HL-60 (cell line): ENCODE measurements at regions not wholly inside any gene's neighbourhood (a gene's known extent, or its start where the extent isn't known, plus 50 kb on each side); places are given as distances from the start of the nearest gene placed in this dataset.

Source experiments
- DNase-seq, 2 experiments: peaks; one replicate each; pipeline ENCODE4 v3.0.0-alpha.2; 2010 to 2020; ENCODE audit warnings: low read depth in 1 of 2, low spot score in 1 of 2
- H3K27ac ChIP-seq: fragments of 250-450 bp; sonication (Bioruptor Pico); replicated peaks from 2 replicates; pipeline ENCODE4 v1.5.1; 2020; ENCODE audit warnings: mild to moderate bottlenecking, moderate library complexity
- H3K27me3 ChIP-seq: fragments of 250-450 bp; sonication (Bioruptor Pico); 2 replicates; pipeline ENCODE4 v1.5.1; 2021; ENCODE audit warnings: mild to moderate bottlenecking, moderate library complexity; ENCODE audit not compliant: insufficient read depth, poor library complexity, severe bottlenecking
- H3K4me3 ChIP-seq: replicated peaks from 2 replicates; pipeline ENCODE4 v1.5.1; 2011; ENCODE audit warnings: mild to moderate bottlenecking, control low read depth, low read length; ENCODE audit not compliant: insufficient read depth
- GABPA ChIP-seq: IDR thresholded peaks from 2 replicates; pipeline ENCODE4 v1.6.1; 2012; ENCODE audit warnings: low read depth
- POLR2AphosphoS5 ChIP-seq: IDR thresholded peaks from 2 replicates; pipeline ENCODE4 v1.6.1; 2012; ENCODE audit warnings: low read depth
- SPI1 ChIP-seq: IDR thresholded peaks from 2 replicates; pipeline ENCODE4 v1.6.1; 2012; ENCODE audit warnings: low read depth, mild to moderate bottlenecking, borderline replicate concordance
- TF ChIP-seq, protein P1 (sequence below): IDR thresholded peaks from one replicate; pipeline ENCODE4 v1.5.1; 2011; ENCODE audit warnings: low read length, control low read depth, inconsistent platforms; ENCODE audit not compliant: insufficient read depth
- TF ChIP-seq, protein P2 (sequence below): IDR thresholded peaks from 2 replicates; pipeline ENCODE4 v1.6.1; 2012; ENCODE audit warnings: low read depth; ENCODE audit not compliant: insufficient replicate concordance

DNA sequence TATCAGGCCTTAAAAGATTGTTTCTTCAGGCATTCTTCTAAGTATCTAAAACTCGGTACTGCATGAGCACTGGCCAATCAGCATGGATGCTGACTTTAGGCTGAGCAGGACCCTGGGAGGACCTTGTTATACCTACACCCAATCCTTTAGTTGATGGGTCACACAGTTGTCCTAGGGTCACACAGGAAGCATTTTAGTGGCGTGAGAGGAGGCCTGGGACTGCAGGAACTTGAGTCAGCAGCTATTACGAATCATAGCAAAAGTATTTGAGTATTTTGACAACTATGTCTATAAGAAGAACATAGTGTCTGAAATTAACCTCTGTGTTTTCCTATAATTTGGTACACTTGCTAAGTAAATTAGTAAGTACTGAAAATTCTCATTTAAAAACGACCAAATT lies 741.4 kb downstream of the HACE1 start:
- Histone ChIP-seq H3K4me3 (no peak overlapping the region), H3K27ac (no peak overlapping the region), H3K27me3 (no peaks in the 10 kb centered on the region)
- DNase-seq: no peak
- TF ChIP-seq, protein P1, sequence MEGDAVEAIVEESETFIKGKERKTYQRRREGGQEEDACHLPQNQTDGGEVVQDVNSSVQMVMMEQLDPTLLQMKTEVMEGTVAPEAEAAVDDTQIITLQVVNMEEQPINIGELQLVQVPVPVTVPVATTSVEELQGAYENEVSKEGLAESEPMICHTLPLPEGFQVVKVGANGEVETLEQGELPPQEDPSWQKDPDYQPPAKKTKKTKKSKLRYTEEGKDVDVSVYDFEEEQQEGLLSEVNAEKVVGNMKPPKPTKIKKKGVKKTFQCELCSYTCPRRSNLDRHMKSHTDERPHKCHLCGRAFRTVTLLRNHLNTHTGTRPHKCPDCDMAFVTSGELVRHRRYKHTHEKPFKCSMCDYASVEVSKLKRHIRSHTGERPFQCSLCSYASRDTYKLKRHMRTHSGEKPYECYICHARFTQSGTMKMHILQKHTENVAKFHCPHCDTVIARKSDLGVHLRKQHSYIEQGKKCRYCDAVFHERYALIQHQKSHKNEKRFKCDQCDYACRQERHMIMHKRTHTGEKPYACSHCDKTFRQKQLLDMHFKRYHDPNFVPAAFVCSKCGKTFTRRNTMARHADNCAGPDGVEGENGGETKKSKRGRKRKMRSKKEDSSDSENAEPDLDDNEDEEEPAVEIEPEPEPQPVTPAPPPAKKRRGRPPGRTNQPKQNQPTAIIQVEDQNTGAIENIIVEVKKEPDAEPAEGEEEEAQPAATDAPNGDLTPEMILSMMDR: no peak
- TF ChIP-seq, protein P2, sequence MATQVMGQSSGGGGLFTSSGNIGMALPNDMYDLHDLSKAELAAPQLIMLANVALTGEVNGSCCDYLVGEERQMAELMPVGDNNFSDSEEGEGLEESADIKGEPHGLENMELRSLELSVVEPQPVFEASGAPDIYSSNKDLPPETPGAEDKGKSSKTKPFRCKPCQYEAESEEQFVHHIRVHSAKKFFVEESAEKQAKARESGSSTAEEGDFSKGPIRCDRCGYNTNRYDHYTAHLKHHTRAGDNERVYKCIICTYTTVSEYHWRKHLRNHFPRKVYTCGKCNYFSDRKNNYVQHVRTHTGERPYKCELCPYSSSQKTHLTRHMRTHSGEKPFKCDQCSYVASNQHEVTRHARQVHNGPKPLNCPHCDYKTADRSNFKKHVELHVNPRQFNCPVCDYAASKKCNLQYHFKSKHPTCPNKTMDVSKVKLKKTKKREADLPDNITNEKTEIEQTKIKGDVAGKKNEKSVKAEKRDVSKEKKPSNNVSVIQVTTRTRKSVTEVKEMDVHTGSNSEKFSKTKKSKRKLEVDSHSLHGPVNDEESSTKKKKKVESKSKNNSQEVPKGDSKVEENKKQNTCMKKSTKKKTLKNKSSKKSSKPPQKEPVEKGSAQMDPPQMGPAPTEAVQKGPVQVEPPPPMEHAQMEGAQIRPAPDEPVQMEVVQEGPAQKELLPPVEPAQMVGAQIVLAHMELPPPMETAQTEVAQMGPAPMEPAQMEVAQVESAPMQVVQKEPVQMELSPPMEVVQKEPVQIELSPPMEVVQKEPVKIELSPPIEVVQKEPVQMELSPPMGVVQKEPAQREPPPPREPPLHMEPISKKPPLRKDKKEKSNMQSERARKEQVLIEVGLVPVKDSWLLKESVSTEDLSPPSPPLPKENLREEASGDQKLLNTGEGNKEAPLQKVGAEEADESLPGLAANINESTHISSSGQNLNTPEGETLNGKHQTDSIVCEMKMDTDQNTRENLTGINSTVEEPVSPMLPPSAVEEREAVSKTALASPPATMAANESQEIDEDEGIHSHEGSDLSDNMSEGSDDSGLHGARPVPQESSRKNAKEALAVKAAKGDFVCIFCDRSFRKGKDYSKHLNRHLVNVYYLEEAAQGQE: no peak
- TF ChIP-seq SPI1 (no peak), GABPA (no peak), POLR2AphosphoS5 (no peak)

DNA sequence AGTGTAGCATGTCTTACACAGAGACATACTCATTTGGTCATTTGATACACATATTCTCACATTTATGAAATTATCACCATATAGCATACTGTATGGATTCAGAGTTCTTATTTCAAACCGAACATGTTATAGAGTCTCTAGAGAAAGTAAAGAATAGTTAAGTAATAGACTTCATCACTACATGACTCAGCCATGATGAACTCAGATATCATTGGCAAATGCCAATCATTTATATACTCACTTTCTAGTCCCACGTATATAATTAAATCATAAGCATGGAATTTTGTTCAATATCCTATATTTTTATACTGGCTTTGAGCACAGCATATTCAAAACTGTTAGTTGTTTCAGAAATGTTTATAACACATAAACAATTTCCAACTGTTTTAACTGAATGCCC lies 749.9 kb downstream of the HACE1 start:
- DNase-seq: no peak
- Histone ChIP-seq H3K27me3 (no peaks in the 10 kb centered on the region), H3K4me3 (no peak overlapping the region), H3K27ac (no peak overlapping the region)
- no peak for TF ChIP-seq SPI1
- TF ChIP-seq, protein P2: no peak
- TF ChIP-seq POLR2AphosphoS5: no peak
- TF ChIP-seq, protein P1: no peak
- no peak for TF ChIP-seq GABPA

DNA sequence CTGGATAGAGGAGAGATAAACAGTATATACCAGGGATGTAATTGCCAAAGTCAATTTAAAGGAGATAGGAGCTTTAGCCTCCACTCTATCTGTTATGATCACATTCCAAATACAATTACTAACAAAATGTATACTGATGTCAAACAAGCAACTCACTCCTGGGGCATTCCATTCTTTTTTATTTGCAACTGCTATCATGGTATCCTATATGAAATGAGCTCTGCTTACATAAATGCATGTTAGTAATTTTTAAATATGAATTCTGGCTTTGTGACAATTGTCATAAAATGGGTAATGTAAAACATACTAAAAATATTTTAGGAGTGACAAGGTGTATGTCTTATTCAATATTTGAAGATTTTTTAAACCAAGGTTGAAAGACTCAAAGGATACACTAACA lies 751.1 kb downstream of the HACE1 start:
- H3K4me3 ChIP-seq: no peak overlapping the region
- TF ChIP-seq, protein P2: no peak
- H3K27ac ChIP-seq: no peak overlapping the region
- H3K27me3 ChIP-seq: no peaks in the 10 kb centered on the region
- DNase-seq: no peak
